Stimulated activated CD4-positive, alpha-beta T cell treated with anti-CD3 and anti-CD28 coated beads, Interleukin-1b, Interleukin-23, amount 100 ng/mL, for 48 hours (primary cell): ENCODE measurements at regions not wholly inside any gene's neighbourhood (a gene's known extent, or its start where the extent isn't known, plus 50 kb on each side); places are given as distances from the start of the nearest gene placed in this dataset.
"Not testable (repeated sequence)": the region's sequence is repeated elsewhere in the genome, so short reads cannot be mapped to it uniquely, and the experiment has no call there.

Experiments used
- DNase-seq: peaks from one replicate; pipeline ENCODE4 v3.0.0-alpha.2; 2020

- no peak for DNase-seq
These were observed 178.9 kb upstream of the GALNT2 start for GRCh38 chr1:229888157-229888556.

- no peak for DNase-seq
These were observed 178.5 kb upstream of the GALNT2 start for GRCh38 chr1:229888561-229889001.

GRCh38 chr1:229889031-229889517 lies 178.0 kb upstream of the GALNT2 start:
- DNase-seq = no peak

- no peak for DNase-seq
These were observed 175.8 kb upstream of the GALNT2 start for GRCh38 chr1:229891227-229891626.

GRCh38 chr1:229892515-229893117 lies 174.4 kb upstream of the GALNT2 start:
- no peak for DNase-seq

- DNase-seq = no peak
These were observed 173.1 kb upstream of the GALNT2 start for GRCh38 chr1:229893762-229894444.

GRCh38 chr1:229894532-229894931 lies 172.5 kb upstream of the GALNT2 start:
- DNase-seq = no peak

- no peak for DNase-seq
These were observed 171.4 kb upstream of the GALNT2 start for GRCh38 chr1:229895605-229896004.

- no peak for DNase-seq
These were observed 170.7 kb upstream of the GALNT2 start for GRCh38 chr1:229896306-229896705.

GRCh38 chr1:229896861-229897260 lies 170.2 kb upstream of the GALNT2 start:
- DNase-seq = no peak

GRCh38 chr1:229897501-229897900 lies 169.5 kb upstream of the GALNT2 start:
- DNase-seq = no peak

GRCh38 chr1:229900220-229900619 lies 166.8 kb upstream of the GALNT2 start:
- DNase-seq = no peak

- no peak for DNase-seq
These were observed 161.9 kb upstream of the GALNT2 start for GRCh38 chr1:229905031-229905545.

- DNase-seq = no peak
These were observed 161.4 kb upstream of the GALNT2 start for GRCh38 chr1:229905652-229906051.

- DNase-seq = no peak
These were observed 159.0 kb upstream of the GALNT2 start for GRCh38 chr1:229907884-229908638.

- no peak for DNase-seq
These were observed 158.3 kb upstream of the GALNT2 start for GRCh38 chr1:229908689-229909088.

GRCh38 chr1:229913489-229913888 lies 153.5 kb upstream of the GALNT2 start:
- no peak for DNase-seq

GRCh38 chr1:229919488-229919887 lies 147.6 kb upstream of the GALNT2 start:
- not testable (repeated sequence) for DNase-seq

GRCh38 chr1:229920683-229921082 lies 146.4 kb upstream of the GALNT2 start:
- no peak for DNase-seq

- no peak for DNase-seq
These were observed 144.8 kb upstream of the GALNT2 start for GRCh38 chr1:229922249-229922648.

GRCh38 chr1:229924639-229925038 lies 142.4 kb upstream of the GALNT2 start:
- DNase-seq = no peak

- no peak for DNase-seq
These were observed 138.3 kb upstream of the GALNT2 start for GRCh38 chr1:229928767-229929166.

- not testable (repeated sequence) for DNase-seq
These were observed 135.3 kb upstream of the GALNT2 start for GRCh38 chr1:229931751-229932150.

GRCh38 chr1:229935157-229935556 lies 131.9 kb upstream of the GALNT2 start:
- not testable (repeated sequence) for DNase-seq
